Liver (tissue), 8 donors: ENCODE measurements at regions not wholly inside any gene's neighbourhood (a gene's known extent, or its start where the extent isn't known, plus 50 kb on each side); places are given as distances from the start of the nearest gene placed in this dataset.

Source experiments
- DNase-seq: peaks from one replicate; pipeline ENCODE4 v3.0.0-alpha.2; 2017; ENCODE audit warnings: low spot score
- H3K27ac ChIP-seq, 2 donors: one replicate each; pipeline ENCODE4 v1.7.0; 2013; ENCODE audit warnings: inconsistent platforms in 2 of 2, low read length in 2 of 2, control low read depth in 1 of 2, low read depth in 1 of 2, mild to moderate bottlenecking in 1 of 2
- H3K27me3 ChIP-seq, 4 donors: one replicate each; pipeline versions ENCODE4 v1.6.1 to v1.7.0; 2013; ENCODE audit warnings: low read length in 3 of 4, inconsistent platforms in 1 of 4, mild to moderate bottlenecking in 1 of 4, moderate library complexity in 1 of 4; ENCODE audit not compliant: control insufficient read depth in 4 of 4, insufficient read depth in 4 of 4
- H3K36me3 ChIP-seq, 4 donors: one replicate each; pipeline versions ENCODE4 v1.6.1 to v1.7.0; 2013; ENCODE audit warnings: low read length in 3 of 4, mild to moderate bottlenecking in 3 of 4, low read depth in 1 of 4, moderate library complexity in 1 of 4; ENCODE audit not compliant: control insufficient read depth in 4 of 4, insufficient read depth in 3 of 4
- H3K4me1 ChIP-seq, 4 donors: one replicate each; pipeline versions ENCODE4 v1.6.1 to v1.7.0; 2013; ENCODE audit warnings: low read length in 3 of 4, mild to moderate bottlenecking in 3 of 4, moderate library complexity in 1 of 4; ENCODE audit not compliant: control insufficient read depth in 4 of 4, insufficient read depth in 4 of 4
- H3K4me3 ChIP-seq, 3 donors: one replicate each; pipeline versions ENCODE4 v1.6.1 to v1.7.0; 2013; ENCODE audit warnings: low read length in 3 of 3, control low read depth in 1 of 3, low read depth in 1 of 3, mild to moderate bottlenecking in 1 of 3
- H3K9ac ChIP-seq, 2 donors: one replicate each; pipeline ENCODE4 v1.7.0; 2013; ENCODE audit warnings: low read length in 2 of 2, mild to moderate bottlenecking in 2 of 2, moderate library complexity in 2 of 2, control low read depth in 1 of 2, low read depth in 1 of 2
- H3K9me3 ChIP-seq, 4 donors: one replicate each; pipeline versions ENCODE4 v1.6.1 to v1.7.0; 2013; ENCODE audit warnings: low read length in 3 of 4; ENCODE audit not compliant: control insufficient read depth in 4 of 4
- EGR1 ChIP-seq, 2 donors: IDR thresholded peaks; 2 replicates each; pipeline ENCODE4 v1.6.1; 2016 to 2018; ENCODE audit warnings: antibody characterized with exemption in 2 of 2, low read depth in 2 of 2
- FOXA2 ChIP-seq: IDR thresholded peaks from 2 replicates; pipeline ENCODE4 v1.6.1; 2016; ENCODE audit warnings: antibody characterized with exemption
- GABPA ChIP-seq, 2 donors: IDR thresholded peaks in 1 of 2; conservative IDR thresholded peaks in 1 of 2; 2 replicates each; pipeline ENCODE4 v1.6.1; 2016; ENCODE audit warnings: antibody characterized with exemption in 2 of 2, mild to moderate bottlenecking in 1 of 2, moderate library complexity in 1 of 2
- HNF4A ChIP-seq, 2 donors: conservative IDR thresholded peaks; 2 replicates each; pipeline ENCODE4 v1.6.1; 2016; ENCODE audit warnings: antibody characterized with exemption in 2 of 2, mild to moderate bottlenecking in 2 of 2
- HNF4G ChIP-seq: IDR thresholded peaks from 2 replicates; pipeline ENCODE4 v1.6.1; 2016; ENCODE audit warnings: antibody characterized with exemption
- JUND ChIP-seq, 2 donors: IDR thresholded peaks; 2 replicates each; pipeline ENCODE4 v1.6.1; 2016; ENCODE audit warnings: antibody characterized with exemption in 2 of 2
- NR2F2 ChIP-seq: IDR thresholded peaks from 2 replicates; pipeline ENCODE4 v1.6.1; 2016; ENCODE audit warnings: antibody characterized with exemption
- RAD21 ChIP-seq, 2 donors: IDR thresholded peaks; 2 replicates each; pipeline ENCODE4 v1.6.1; 2016; ENCODE audit warnings: antibody characterized with exemption in 2 of 2, mild to moderate bottlenecking in 2 of 2
- RXRA ChIP-seq, 2 donors: IDR thresholded peaks; 2 replicates each; pipeline ENCODE4 v1.6.1; 2017 to 2018; ENCODE audit warnings: antibody characterized with exemption in 2 of 2, mild to moderate bottlenecking in 1 of 2
- SP1 ChIP-seq: IDR thresholded peaks from 2 replicates; pipeline ENCODE4 v1.6.1; 2018; ENCODE audit warnings: antibody characterized with exemption, mild to moderate bottlenecking
- TAF1 ChIP-seq: conservative IDR thresholded peaks from 2 replicates; pipeline ENCODE4 v1.6.1; 2016; ENCODE audit warnings: antibody characterized with exemption, mild to moderate bottlenecking
- YY1 ChIP-seq: IDR thresholded peaks from 2 replicates; pipeline ENCODE4 v1.6.1; 2016; ENCODE audit warnings: antibody characterized with exemption, mild to moderate bottlenecking
- WGBS: extraction: QIAGEN DNeasy Blood & Tissue Kit; methylation state at CpG from one replicate; pipeline ENCODE4 v1.1.7; 2013; 5-methylcytosine and 5-hydroxymethylcytosine counted together
- TF ChIP-seq, protein P1 (sequence below): fragments of 150-350 bp; IDR thresholded peaks from 2 replicates; pipeline ENCODE4 v1.5.1; 2017; ENCODE audit warnings: improper control_type of control experiment, low read depth, low read length; ENCODE audit not compliant: missing input control
- TF ChIP-seq, protein P2 (sequence below): IDR thresholded peaks from 2 replicates; pipeline ENCODE4 v1.6.1; 2016; ENCODE audit warnings: antibody characterized with exemption
- TF ChIP-seq, protein P3 (sequence below): IDR thresholded peaks from 2 replicates; pipeline ENCODE4 v1.6.1; 2016; ENCODE audit warnings: antibody characterized with exemption, mild to moderate bottlenecking
- TF ChIP-seq, protein P4 (sequence below): IDR thresholded peaks from 2 replicates; pipeline ENCODE4 v1.6.1; 2016; ENCODE audit warnings: antibody characterized with exemption
- donor health status: healthy.
- donor health status: healthy.
- donor health status: healthy.
- donor health status: healthy.
- donor health status: healthy.

DNA sequence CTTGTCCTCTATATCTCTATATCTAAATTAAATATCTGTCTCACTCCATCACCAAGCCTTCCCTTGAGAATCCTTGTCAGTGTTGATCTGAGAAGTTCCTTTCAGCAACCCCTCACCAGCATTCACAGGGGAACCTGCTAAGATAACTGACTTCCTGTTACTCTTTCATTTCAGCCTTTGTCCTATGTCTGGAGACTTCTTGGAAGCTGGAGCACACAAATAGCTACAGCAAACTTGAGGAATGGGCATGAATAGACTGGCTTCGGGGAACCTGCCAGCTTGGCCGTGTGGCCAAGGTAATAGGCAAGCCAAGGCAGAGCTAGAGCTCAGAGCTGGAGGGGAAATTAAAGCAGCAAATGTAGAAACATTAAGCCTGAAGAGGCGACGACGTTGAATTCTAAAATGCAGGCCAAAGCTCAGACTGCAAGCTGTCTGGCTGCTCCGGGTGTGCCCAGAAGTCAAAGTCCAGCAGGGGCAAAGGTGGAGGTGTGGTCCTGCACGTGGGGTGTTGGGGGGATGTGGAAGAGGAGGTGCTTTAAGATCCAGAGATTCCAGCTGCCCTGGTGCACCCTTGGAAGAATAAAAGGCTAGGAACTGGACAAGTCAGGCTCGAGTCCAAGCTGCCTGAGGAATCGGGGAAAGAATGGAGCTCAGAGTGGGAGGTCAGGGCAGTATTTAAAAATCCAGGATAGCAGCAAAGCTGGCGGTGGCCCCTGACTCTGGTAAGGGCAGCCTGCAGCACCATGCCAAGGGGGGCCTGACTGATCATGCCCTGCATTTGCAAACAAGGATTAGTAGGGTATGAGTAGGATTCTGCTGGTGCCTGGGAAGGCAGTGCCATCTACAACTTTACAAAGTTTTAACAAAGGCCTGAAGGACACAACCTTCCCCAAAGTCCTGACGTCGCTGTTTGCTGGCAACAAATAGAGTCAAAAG lies 185.0 kb upstream of the SGK1 start (continued):
- TF ChIP-seq RAD21 (IDR thresholded peaks at IDR 0.05) (peak; percentile 39 to 68), RXRA (IDR thresholded peaks at IDR 0.05) (peak; percentile 87 to 90), HNF4A (conservative IDR thresholded peaks at IDR 0.05) (peak; percentile 99), TAF1 (no peak), JUND (IDR thresholded peaks at IDR 0.05) (peak; percentile 43 to 70), NR2F2 (peak; percentile 83)

DNA sequence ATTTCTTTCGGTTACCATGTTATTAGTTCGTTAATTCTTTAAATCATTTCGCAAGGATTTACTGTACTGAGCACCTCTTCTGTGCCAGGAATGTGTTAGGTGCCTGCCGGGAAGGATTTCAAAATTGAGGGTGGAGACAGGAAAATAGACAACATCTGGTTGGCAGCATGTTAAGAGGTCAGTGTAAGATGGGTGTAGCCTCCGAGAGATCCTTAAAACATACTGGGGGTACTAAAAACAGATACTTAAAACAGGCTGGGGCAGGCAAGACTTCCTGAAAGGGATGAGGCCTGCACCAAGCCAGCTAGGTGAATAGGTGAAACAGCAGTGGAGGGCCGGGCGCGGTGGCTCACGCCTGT lies 178.0 kb upstream of the SGK1 start:
- Histone ChIP-seq H3K36me3 (no peaks in the 10 kb centered on the region), H3K4me1 (peaks cover 0 to 10% (median 5%) of the 10 kb centered on the region in 4 donors), H3K9me3 (no peaks in the 10 kb centered on the region), H3K27ac (peak overlapping the region; percentile 68 to 77), H3K9ac (no peak overlapping the region), H3K4me3 (no peak overlapping the region), H3K27me3 (no peaks in the 10 kb centered on the region)
- DNase-seq: no peak
- WGBS: 70% methylated on average over 9 of the region's 9 CpGs
- TF ChIP-seq, protein P1, sequence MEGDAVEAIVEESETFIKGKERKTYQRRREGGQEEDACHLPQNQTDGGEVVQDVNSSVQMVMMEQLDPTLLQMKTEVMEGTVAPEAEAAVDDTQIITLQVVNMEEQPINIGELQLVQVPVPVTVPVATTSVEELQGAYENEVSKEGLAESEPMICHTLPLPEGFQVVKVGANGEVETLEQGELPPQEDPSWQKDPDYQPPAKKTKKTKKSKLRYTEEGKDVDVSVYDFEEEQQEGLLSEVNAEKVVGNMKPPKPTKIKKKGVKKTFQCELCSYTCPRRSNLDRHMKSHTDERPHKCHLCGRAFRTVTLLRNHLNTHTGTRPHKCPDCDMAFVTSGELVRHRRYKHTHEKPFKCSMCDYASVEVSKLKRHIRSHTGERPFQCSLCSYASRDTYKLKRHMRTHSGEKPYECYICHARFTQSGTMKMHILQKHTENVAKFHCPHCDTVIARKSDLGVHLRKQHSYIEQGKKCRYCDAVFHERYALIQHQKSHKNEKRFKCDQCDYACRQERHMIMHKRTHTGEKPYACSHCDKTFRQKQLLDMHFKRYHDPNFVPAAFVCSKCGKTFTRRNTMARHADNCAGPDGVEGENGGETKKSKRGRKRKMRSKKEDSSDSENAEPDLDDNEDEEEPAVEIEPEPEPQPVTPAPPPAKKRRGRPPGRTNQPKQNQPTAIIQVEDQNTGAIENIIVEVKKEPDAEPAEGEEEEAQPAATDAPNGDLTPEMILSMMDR: no peak
- TF ChIP-seq, protein P2, sequence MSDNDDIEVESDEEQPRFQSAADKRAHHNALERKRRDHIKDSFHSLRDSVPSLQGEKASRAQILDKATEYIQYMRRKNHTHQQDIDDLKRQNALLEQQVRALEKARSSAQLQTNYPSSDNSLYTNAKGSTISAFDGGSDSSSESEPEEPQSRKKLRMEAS: peak; percentile 51
- TF ChIP-seq NR2F2 (no peak), SP1 (no peak), RXRA (IDR thresholded peaks at IDR 0.05) (peak; percentile 67 to 71), EGR1 (IDR thresholded peaks at IDR 0.05; ENCODE audit: low read depth in 2 of 2) (peak in 1 of 2 donors; percentile 34), YY1 (no peak), RAD21 (IDR thresholded peaks at IDR 0.05) (peak in 1 of 2 donors; percentile 31), FOXA2 (no peak), JUND (IDR thresholded peaks at IDR 0.05) (no peak), HNF4G (no peak), GABPA (IDR thresholded peaks at IDR 0.05 in 1 of 2, conservative IDR thresholded peaks at IDR 0.05 in 1 of 2) (peak in 1 of 2 donors; percentile 12), HNF4A (conservative IDR thresholded peaks at IDR 0.05) (peak; percentile 57 to 65)
- TF ChIP-seq, protein P3, sequence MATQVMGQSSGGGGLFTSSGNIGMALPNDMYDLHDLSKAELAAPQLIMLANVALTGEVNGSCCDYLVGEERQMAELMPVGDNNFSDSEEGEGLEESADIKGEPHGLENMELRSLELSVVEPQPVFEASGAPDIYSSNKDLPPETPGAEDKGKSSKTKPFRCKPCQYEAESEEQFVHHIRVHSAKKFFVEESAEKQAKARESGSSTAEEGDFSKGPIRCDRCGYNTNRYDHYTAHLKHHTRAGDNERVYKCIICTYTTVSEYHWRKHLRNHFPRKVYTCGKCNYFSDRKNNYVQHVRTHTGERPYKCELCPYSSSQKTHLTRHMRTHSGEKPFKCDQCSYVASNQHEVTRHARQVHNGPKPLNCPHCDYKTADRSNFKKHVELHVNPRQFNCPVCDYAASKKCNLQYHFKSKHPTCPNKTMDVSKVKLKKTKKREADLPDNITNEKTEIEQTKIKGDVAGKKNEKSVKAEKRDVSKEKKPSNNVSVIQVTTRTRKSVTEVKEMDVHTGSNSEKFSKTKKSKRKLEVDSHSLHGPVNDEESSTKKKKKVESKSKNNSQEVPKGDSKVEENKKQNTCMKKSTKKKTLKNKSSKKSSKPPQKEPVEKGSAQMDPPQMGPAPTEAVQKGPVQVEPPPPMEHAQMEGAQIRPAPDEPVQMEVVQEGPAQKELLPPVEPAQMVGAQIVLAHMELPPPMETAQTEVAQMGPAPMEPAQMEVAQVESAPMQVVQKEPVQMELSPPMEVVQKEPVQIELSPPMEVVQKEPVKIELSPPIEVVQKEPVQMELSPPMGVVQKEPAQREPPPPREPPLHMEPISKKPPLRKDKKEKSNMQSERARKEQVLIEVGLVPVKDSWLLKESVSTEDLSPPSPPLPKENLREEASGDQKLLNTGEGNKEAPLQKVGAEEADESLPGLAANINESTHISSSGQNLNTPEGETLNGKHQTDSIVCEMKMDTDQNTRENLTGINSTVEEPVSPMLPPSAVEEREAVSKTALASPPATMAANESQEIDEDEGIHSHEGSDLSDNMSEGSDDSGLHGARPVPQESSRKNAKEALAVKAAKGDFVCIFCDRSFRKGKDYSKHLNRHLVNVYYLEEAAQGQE: no peak
- TF ChIP-seq, protein P4, sequence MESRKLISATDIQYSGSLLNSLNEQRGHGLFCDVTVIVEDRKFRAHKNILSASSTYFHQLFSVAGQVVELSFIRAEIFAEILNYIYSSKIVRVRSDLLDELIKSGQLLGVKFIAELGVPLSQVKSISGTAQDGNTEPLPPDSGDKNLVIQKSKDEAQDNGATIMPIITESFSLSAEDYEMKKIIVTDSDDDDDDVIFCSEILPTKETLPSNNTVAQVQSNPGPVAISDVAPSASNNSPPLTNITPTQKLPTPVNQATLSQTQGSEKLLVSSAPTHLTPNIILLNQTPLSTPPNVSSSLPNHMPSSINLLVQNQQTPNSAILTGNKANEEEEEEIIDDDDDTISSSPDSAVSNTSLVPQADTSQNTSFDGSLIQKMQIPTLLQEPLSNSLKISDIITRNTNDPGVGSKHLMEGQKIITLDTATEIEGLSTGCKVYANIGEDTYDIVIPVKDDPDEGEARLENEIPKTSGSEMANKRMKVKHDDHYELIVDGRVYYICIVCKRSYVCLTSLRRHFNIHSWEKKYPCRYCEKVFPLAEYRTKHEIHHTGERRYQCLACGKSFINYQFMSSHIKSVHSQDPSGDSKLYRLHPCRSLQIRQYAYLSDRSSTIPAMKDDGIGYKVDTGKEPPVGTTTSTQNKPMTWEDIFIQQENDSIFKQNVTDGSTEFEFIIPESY: peak; percentile 30
